GM18502 (cell line): ENCODE measurements at regions not wholly inside any gene's neighbourhood (a gene's known extent, or its start where the extent isn't known, plus 50 kb on each side); places are given as distances from the start of the nearest gene placed in this dataset.

Experiments used
- ATAC-seq: cut with Tn5 transposase; IDR thresholded peaks from one replicate; pipeline ENCODE4 v1.9.1; 2021; ENCODE audit warnings: mild to moderate bottlenecking; ENCODE audit not compliant: unreplicated experiment, poor library complexity

DNA sequence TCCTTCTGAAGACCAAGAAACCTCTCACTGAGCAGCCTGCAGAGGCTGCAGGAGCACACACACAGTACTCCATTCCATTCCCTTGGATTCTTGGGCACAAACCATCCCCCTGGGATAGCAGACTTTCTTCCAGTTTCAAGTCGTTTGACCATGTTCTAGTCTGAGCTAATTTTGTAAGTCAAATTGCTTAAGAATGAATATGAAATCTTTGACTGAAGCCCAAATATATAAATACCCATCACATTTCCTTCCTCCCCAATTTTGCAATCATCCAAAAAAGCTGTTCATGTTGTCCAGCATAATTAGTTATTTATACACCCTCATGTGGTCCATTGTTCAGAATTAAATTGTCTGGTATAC, 231.2 kb upstream of the TPRG1 start:
- ATAC-seq: no peak

DNA sequence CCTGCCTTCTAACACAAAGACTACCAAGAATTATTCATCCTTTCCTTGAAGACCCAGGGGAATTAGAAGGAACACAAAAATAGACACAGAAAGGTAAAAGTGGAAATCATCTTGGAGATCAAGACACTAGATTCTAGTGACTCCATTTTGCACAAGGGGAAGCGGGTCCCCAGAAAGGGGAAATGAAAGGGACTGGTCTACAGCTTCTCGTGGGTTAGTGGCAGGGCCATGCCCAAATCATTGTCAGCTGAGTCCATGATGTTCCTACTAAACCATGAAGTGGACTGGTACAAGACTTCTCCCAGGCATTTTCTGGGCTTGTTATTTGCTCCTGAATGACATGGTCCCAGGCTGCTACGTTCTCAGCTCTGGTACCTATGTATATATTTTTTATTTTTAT, 230.7 kb upstream of the TPRG1 start:
- ATAC-seq: no peak

DNA sequence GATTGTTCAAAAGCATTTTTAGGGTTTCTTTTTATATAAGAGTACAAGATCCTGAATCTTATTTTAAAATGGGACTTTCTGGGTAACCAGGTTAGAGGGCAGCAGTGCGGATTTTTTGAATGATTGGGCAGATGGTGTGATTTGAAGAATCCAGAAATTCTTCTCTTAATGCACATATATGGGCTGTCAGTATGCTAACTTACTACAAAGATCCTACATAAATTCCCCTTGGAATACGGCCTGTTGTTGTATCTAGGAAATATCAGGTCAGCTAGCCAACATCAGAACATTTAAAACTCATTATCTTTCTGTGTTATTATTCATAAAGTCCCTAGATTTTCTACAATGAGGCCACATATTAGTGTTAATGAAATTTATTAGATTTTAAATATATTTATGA, 229.6 kb upstream of the TPRG1 start:
- ATAC-seq: no peak

DNA sequence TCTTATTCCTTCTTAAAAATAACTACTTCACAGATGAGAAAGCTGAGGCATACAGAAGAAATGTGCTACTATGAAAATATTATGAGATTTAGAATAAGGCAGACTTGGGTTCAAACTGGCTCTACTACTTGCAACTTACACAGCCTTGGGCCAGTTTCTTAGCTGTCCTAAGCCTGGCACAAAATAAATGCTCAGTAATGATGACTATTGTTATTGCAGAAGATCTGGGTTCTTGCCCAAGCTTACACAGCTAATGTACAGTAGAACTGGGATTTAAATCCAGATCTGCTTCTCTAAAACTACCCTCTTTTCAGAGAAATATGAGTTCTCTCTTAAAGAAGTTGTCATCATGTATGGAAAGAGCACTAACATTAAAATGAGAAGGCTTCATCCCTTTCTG, 228.2 kb upstream of the TPRG1 start:
- no peak for ATAC-seq

DNA sequence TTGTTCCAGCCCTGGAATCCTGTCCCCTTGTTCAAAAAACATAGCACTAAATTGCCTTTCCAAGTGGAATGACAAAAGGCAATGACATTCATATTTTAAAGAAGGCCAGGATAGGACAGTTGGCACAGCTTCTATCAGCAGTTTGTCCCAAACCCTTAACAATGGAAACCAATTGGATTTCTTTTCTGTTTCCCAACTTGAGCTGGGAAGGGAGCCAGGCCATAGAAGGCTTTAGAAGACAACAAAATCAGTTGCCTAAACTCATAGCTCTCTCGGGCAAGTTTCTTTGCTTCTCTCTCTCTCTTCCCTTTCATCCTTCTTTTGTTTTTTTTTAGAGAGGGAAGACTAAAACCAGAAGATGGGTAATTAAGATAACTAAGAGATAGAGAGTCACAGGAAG, 227.7 kb upstream of the TPRG1 start:
- ATAC-seq: no peak

DNA sequence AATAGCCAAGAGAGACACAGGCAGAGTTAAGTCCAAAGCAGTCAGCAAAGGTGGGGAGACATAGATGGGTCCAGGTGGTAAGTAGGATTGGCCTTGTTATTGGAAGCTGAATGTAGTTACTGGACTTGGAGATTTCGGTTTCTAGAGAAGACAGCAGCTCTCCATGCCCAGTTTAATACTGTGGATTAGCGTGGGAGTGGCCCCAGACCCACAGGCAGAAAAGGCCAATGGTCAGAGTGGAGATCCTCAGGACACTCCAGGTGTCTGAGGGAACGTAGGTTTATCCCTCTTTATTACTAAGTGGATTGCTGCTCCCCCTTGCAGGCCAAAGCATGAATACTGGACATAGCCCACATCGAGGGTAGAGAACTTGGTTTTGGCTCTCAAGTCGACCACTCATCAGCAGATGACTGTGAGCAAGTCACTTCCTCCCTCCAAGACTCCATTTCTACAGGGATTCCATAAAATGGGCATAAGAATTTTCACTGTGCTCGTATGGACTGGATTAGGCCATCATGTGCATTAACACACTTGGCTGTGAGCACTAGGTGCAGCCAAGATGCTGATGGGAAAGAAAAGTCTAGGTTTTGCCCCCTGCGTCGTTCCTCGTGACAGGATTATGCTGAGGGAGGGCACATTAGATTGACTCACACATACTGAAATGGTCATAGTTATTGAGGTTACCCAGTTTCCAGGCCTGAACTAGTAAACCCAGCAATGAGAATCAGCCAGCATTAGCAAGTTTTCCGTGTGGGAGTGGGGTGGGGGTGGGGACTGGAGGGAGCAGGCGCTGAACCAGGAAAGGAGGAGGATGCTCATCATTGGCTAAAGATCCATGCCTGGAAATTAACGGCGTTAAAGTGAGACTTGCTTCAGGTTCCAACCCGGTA, 225.2 kb upstream of the TPRG1 start:
- no peak for ATAC-seq

DNA sequence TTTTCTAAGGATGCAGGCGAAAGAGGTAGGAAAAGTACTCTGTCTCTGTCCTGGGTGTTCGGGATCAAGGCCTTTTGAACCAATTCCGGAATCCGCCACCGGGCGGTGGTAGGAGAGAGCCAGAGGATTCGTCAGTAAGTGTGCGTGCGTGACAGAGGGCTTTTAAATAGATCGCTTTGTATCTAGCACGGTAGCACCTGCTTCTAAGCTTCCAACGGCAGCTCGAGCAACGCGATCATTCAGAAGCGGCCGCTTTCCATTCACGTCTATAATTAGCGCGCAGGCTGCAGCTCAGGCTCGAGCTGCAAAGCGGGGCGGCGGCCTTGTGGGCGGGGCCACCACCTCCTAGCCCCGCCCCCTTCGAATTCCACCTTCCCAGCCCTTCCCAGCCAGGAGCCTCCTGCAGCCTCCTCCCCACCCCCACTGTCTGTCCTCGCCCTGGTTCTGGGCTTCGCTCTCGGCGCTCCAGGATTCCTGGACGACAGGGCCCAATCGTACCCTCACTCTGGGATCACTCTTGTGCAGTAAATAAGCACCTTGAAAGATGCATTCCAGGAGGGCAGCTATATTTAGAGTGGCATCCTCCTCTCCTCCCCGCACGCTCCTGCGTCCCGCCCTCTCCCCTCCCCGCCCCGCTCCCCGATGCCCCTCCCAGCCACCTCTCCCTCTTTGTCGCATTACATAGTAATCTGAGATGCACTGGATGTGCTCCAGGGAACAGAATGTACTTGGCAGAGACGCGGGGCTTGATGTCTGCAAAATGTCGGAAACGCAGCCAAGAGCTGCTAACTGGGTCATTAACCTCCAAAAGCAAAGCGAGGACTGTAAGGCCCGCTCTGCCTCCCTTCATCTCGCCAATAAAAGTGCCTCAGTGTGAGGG, 224.1 kb upstream of the TPRG1 start:
- no peak for ATAC-seq

DNA sequence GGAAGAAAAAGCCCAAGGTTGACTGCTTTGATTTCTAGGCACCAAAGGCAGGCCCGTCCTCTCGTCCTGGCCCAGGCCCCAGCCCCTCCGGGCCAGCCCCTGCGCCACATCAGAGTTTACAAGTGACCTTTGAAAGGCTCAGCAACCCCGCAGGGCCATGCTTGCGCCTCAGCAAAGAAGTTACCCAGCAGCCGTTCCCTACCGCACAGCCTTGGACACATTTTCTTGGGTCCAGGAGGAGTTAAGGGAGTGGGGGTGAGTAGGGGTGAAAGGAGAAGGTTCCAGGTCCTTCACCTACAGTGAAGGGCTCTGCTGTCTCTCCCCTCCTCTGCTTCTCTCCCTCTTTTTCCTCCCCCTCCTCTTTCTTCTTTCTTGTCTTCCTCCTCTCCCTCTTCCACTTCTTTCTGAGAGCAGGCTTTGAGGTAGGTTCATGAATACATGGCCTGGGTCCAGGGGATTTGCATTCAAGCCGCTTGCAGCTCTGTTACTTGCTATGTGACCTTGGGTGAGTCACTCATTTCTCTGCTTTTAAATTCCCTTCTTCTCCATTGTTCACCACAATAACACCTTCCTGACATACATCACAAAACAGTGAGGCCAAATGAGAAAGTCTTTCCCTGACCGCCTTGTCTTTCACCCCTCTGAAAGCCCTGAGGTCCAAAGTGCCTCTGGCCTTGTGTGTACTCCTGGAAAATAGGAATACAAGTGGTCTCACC, 223.3 kb upstream of the TPRG1 start:
- ATAC-seq: no peak

DNA sequence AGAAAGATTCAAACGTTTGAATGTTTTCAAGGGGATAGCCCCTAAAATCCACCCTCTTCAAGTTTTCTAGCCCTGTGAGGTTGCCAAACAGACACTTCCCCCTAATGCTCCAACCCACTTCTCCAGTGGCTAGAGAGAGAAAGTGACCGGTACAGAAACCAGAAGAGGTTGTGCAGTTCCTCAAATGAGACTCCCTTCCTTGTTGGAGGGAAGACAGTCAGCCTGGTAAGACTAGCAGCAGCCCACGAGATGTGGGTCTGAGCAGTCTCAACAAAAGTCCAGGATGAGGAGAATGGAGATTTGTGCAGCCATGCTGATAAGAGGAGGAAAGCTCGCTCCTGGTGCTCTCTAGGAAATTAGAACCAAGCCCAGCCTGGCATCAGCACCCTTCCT, 222.8 kb upstream of the TPRG1 start:
- ATAC-seq: no peak

DNA sequence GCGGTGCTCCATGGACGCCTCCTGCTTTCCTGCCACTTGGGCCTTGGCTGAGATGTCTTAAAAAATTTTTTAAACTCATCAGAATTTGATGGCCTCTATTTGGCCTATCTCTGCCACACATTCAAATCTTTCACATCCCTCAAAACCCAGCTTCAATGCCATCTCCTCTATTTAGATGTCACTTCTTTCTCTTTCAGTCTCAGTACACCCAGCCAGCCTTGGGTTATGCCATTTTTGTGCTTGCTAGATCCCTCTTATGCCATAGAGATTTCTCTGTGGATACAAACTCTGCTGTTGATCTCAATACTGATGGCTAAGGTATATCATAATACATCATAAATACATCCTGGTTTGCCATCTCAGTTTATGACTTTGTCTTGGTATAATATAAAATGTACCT, 222.3 kb upstream of the TPRG1 start:
- ATAC-seq: no peak

DNA sequence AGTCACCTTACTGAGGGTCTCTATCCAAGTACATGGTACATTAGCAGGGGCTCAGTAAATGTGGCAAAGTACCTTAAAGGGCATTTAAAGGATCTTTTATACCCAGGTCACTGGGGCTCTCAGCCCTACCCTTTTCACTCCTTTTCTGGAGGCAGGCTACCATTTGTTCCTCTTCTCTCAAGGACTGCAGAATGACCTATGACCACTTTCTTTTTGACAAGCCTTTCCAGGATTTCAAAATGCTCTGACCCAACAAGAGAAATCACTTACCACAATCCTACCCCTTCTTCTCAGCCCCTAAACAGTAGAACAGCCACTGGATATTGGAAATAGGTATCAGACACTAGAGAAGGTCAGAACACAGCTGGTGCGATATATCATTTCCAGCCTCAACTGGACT, 221.8 kb upstream of the TPRG1 start:
- ATAC-seq: no peak

DNA sequence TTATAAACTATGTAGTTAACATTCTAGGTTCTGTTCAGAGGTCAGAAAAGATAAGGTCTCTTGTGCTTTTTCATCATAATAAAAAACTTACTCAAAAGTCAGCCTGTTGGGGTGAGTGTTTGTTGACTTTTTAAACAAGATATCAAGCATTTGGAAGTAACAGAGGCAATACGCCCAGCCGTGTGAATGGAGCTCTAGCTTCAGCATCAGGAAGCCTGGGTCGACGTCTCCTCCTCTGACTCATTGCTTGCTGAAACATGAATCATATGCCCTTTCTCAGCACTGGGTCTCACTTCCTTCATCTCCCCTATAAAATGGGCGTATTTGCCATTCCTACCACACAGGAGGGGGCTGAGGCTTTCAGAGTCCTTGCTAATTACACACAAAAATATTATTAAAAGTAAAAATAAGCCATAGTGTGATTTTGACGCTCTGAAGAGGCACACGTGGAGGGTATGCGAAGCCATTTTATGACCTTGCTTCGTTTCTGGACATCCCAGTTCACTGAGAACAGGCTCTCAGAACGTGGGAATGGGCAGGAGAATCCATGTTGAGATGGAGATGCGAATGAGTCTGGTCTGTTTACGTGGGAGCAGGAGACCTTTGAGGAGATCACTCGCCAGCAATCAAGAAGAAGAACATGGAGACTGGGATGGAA, 220.8 kb upstream of the TPRG1 start:
- ATAC-seq: no peak

DNA sequence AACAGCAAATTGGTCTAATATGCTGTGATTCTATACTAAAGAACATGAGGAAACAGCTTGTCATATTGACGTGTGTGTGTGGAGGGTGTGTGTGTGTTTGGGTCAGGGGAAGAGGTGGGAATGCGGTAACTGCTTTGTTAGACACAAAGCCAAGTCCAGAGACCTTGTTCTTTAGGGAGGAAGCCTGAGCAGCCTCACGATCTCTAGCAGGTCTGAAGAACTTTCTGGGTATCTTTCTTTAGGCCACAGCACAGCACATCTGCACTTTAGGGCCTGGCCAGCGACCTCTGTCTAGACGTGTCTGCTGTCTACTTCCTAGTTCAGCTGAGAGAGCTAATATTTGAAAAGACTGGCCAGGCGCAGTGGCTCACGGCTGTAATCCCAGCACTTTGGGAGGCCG, 220.0 kb upstream of the TPRG1 start:
- ATAC-seq: no peak

DNA sequence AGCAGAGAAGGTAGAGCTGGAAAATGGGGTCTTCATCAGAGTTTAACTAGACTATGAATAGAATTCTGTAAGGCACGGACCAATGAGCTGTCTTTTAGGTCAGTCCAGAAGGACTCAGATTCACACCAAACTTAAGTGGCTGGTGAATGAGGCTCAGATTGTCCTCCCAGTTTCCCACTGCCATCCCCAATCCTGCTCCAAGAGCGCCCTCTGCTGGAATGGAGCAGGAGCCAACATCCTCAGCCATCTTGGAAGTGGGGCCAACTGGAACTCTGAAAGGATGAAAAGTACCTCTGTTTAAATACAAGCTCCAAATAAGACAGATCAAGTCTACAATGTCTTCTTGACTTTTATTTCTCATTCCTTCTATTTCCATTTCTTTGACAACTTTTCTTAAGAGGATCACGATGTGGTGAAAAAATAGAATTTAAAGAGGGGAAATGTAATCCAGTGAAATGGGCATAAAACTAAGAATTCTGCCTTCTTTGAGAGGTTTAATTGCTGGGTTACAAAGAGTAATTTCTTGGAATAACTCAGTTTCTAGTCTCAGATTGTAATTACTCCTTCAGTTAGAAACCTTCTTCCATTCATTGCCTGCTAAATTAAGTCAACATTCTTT, 217.1 kb upstream of the TPRG1 start:
- ATAC-seq: no peak

DNA sequence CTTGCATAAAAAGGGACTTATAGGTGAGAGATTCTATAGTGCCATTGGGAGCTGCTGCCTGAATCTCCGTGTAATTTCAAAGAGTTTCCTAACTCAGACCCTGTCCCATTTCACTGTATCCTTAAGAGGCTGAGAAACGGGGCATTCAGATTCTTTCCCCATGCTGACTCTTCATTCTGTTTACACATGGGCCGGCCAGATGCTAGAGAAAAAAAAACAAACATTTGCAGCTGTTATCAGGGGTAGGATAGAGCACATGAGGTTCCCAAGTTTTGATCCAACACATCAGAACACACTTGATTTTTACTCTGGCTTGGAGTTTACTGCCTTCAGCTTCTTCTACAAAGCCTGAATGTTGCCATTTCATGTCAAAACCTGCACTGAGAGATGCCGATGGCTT, 215.9 kb upstream of the TPRG1 start:
- no peak for ATAC-seq

DNA sequence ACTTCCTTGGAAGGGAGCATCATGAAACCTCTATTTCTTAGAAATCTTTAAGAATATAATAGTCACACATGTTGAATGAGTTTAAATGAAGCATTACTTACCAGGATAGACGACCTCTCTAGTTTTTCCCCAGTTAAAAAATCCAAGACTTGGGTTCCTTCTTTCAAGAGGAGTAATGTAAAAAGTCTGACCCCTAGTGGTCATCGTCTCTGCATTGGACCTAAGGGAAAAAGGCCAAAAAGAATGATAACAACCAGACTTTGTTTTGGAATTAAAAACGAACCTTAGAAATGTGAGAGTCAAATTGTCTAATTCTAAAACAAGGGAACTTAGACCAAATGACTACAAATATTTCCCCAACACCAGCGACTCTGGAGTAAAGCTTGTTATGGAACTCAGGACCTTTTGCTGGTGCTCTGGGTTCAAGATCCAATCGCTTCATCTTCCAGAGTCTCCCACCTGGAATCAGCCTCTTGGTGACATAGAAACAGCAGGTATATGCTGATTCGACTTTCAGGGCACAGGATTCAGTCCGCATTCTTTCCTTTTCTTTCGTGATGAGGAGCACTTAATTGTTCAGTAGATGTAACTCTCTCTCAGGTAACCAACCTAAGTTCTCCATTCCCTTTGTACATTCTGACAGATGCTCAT, 214.8 kb upstream of the TPRG1 start:
- ATAC-seq: no peak

DNA sequence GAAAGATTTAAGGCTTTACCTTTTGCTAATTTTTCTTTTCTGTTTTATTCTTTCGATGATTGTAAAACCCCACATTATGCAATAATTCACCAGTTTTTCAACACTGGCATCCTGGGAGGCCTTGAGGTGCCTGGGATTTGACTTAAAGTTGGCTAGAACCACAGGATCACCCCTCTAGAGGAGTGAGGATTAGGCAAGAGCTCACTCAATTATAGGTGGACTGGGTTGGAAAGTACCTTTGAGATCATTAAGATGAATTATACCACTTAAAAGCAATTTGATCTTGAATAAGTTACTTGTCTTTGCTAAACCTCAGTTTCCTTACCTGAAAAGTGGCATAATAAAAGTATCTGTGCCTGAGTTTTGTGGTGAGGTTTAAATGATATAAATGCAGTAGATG, 212.8 kb upstream of the TPRG1 start:
- no peak for ATAC-seq

DNA sequence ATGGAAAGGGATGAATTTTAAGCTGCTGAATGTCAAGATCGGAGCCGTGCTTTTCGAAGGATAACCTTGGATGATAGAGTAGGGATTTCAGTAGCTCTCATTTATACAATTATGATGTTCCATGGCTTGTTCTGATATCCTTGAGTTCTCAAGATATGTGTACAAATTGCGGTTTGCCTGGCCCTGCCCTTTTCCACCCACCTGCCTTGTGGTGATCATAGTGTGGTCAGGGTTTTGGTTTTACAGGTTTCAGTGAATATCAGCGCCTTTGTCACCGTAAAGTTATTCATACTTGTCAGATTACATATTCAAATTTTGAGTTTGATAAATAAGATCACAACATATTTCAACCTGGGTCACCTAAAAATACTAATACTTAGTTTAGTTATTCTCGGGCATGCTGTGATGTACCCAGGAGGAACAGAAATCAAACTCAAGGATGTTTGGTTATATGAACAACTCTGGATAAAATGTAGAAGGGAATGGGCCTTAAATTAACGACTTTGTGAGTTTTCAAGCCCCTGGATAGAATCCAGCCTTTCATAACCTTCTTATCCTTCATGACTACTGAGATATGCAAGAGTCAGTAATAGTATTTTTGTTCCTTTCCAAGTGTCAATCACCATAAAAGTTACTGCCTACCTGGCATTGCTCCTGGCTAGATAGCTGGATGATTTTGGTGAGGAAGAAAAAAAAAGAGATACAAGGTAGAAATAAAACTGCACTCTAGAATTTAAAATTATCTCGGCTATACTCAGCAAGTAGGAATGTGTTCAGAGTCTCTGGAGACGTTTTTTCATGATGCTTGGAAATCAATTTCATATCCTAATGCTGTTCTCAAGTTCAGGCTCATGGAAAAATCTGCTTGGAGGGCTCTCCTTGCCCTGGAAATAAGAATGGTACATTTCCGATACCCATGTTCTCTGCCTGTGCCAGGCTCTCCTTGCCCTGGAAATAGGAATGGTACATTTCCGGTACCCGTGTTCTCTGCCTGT, 209.2 kb upstream of the TPRG1 start:
- ATAC-seq: no peak
